Stimulated activated naive CD4-positive, alpha-beta T cell treated with Interleukin-2 at 50 U/mL for 16 hours (primary cell): ENCODE measurements at regions not wholly inside any gene's neighbourhood (a gene's known extent, or its start where the extent isn't known, plus 50 kb on each side); places are given as distances from the start of the nearest gene placed in this dataset.
"Not testable (repeated sequence)": the region's sequence is repeated elsewhere in the genome, so short reads cannot be mapped to it uniquely, and the experiment has no call there.

ENCODE experiments used
- DNase-seq: peaks from one replicate; lab custom pipeline; 2025; lab: John Stamatoyannopoulos, UW

DNA sequence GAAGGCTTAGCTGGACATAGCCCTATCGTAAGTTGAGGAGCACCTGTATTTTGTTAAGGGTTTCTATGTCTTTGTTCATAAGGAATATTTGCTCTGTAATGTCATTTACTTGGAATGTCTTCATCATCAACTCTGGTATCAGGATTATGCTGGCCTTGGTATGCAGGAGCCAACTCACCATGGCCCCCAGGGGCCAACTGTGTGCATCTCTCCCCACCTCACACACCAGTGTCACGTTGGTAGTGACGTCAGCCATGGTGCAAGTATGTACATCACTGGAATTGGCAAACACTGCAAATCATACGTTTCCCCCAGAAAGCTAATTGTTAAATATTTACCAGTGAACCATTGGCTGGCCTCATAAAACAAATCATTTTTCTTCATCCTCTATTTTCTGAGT lies 70.8 kb downstream of the YTHDF1 start:
- DNase-seq: no peak

DNA sequence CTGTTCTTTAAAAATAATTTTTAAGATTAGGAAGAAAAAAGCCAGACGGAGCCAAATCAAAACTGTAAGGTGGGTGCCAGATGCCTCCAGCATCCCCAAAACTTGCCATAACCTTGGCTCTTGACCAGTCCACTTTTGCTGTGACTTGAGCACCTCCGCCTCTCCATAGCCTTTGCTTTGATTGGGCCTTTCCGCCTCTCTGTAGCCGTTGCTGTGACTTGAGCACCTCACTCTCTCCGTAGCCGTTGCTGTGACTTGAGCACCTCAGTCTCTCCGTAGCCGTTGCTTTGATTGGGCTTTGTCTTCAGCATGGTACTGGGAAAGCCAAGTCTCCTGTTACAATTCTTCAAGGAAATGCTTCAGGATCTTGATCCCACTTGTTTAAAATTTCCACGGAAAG lies 73.0 kb downstream of the YTHDF1 start:
- no peak for DNase-seq

DNA sequence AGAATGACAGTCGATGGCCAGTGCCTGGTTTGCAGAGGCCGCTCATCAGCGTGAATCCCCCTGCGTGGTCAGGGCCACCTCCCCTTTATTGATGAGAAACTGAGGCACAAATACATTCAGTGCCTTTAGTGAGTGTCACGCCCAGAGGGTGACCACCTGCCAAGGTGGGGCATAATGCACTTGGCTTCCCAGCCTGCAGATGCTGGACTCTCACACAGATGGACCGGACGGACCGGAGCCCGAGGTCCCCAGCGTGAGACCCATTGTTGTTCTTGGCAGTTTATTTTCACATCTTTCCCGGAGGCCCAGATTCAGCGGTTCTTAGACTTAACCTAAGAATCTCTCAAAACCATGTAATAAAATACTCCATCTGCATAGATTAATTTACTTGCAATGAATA lies 74.4 kb downstream of the YTHDF1 start:
- DNase-seq: no peak

DNA sequence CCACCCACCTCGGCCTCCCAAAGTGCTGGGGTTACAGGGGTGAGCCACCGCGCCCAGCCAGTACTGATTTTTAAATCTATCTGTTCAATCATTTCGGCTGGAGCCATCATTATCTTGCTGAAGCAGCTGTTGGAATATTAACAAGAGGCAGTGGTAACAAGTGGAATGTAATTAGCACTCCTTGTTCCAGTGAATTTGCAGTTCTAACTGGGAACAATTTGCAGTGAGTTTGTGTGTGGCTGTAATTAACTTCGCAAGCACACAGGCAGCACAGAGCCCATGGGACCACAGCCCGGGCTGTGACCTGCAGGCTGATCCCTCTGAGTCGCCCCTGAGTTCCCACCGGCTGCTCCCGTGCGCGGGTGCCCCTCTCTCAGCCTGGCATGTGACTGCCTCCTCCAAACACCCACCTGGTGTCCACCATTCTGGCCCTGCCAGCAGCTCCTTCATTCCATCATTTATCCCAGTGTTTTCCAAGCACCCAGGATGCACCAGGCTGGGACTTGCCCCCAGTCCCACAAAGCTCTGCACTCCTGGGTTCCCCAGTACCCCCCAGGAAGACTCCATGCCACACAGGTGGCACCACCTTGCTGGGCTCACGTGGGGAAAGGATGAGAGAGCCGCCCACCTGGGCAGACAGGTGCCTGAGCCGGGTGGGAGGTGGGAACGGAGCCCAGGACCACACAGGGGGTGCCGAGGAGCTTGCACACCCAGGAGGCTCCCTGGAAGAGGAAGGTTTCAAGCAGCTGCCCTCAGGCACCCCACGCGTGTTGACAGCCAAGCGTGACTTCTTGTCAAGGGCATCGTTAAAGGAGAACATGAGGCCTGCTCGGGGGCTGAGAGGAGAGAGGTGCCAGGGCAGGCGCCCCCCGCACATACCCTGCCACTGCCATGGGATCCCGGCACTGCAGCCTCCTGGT lies 75.2 kb downstream of the YTHDF1 start:
- no peak for DNase-seq

DNA sequence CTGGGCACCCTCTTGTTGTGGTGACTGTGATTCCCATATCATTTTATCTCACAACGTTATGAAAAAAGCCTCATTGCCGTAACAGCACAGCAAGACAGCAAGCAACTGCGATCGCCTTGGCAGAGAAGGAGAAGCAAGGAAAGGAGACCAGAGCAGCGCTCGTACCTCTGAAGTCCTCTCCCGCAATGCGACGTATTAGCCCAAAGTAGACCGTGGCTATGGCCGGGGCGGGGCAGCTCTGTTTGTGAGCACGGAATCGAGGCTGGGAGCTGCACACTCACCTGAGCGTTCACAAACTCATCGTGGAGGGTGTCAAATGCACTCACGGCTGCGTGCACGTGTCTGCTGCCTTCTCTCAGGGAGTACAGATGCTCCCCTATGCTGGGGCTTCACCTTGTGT lies 76.1 kb downstream of the YTHDF1 start:
- no peak for DNase-seq

DNA sequence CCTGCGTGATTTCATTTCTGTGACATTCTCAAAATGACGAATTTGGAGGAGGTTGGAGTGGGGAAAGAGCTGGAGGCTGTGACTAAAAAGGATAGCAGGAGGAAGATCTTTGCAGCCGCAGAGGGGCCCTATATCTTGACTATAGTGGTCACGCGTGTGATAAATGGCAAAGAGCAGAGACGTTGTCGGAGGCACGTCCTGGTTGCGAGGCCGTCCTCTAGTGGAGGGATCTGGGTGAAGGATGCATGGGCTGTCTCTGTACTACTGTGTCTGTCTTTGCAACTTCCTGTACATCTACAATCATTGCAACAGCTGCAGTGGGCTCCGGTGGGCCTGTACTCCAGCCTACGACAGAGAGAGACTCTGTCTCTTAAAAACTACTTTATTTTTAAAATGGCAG lies 76.6 kb downstream of the YTHDF1 start:
- no peak for DNase-seq

DNA sequence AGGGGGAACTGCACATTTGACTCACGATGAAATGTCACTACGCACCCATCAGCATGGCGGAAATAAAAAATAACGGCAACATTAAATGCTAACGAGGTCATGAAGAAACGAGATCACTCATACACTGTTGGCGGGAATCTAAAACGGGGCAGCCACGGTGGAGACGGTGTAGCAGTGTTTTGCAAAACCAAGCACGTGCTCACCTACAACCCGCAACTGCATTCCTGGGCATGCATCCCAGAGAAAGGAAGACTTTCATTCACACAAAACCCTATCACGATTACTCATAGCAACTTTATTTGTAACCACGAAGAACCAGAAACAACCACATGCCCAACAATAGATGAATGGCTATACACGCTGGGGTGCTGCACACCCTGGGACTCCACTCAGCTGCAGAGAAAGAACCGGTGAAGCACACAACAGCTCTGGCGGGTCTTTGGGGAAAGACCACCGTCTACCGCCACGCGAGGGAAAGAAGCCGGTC lies 77.0 kb downstream of the YTHDF1 start:
- no peak for DNase-seq

DNA sequence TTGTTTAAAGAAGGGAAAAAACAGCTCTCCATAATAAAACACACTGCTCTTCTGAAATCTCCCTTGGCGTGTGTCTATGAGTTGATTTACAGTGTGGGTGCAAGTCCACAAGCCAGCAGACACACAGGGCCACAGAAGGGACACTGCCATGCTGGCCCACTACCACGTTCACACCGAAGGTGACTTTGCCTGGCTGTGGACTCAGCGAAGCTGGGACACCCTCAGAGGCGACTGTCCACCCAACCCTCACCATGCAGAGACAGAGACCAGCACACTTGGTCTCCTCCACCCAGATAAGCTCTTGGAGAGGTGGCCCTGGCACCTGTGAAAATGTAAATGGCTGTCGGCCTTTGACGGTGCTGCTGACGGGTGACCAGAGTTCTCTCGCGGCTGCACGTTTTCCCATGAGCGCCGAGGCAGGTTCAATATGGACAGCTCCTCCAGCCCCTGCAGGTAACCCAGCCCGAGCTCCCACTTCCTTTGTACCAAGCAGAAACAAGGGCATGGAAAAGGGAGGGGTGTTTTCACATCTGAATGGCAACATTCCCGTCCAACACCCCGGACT lies 78.0 kb downstream of the YTHDF1 start:
- no peak for DNase-seq

DNA sequence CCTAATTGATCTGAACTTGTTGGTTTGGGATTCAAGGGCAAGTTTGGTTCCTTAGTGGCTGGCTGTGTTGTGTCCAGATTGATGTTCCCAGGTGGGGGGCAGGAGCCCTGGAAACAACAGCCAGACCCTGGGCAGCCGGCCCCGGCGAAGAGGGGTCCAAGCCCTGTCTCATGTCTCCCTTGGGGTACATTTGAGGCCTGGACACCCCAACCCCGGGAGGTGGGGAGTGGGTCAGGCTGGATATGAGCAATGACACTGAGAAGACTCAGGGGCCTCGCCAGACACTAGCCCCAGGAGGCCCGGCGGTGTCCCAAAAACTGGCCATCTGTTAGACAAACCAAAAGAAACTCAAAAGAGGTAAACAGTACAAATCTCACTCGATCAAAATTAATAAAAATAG lies 79.6 kb downstream of the YTHDF1 start:
- no peak for DNase-seq

DNA sequence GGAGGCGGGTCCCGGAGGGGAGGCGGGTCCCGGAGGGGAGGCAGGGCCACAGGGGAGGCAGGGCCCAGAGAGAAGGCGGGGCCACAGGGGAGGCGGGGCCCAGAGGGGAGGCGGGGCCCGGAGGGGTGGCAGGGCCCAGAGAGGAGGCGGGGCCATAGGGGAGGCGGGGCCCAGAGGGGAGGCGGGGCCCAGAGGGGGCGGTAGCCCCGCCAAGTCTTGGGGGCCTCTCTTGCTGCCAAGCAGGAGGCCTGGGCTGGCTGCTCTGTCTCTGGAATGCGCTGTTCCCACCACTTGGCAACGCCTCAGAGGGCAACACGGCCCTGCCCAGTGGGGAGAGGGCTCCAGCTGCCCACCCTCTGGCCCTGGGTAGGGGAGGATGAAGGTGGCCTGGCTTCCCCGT lies 80.5 kb downstream of the YTHDF1 start:
- no peak for DNase-seq

DNA sequence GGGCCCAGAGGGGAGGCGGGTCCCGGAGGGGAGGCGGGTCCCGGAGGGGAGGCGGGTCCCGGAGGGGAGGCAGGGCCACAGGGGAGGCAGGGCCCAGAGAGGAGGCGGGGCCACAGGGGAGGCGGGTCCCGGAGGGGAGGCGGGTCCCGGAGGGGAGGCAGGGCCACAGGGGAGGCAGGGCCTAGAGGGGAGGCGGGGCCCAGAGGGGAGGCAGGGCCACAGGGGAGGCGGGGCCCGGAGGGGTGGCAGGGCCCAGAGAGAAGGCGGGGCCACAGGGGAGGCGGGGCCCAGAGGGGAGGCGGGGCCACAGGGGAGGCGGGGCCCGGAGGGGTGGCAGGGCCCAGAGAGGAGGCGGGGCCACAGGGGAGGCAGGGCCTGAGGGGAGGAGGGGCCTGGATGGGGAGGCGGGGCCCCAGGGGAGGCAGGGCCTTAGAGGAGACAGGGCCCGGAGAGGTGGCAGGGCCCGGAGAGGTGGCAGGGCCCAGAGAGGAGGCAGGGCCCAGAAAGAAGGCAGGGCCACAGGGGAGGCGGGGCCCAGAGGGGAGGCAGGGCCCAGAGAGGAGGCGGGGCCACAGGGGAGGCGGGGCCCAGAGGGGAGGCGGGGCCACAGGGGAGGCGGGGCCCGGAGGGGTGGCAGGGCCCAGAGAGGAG lies 81.1 kb downstream of the YTHDF1 start:
- not testable (repeated sequence) for DNase-seq

DNA sequence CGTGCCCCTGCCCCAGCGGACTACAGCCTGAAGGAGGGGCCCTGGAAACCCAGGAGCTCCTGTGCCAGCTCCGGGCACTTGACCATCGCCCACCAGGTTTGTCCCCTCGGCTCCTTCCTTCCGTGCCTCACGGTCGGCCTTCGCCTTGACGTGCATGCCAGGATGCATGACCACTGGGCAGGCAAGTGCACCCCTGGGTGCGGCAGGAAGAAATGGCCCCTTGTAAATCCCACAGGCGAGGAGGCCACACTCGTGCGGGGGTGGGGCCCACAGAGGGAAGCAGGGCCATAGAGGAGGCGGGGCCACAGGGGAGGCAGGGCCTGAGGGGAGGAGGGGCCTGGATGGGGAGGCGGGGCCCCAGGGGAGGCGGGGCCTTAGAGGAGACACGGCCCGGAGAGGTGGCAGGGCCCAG lies 81.7 kb downstream of the YTHDF1 start:
- no peak for DNase-seq

DNA sequence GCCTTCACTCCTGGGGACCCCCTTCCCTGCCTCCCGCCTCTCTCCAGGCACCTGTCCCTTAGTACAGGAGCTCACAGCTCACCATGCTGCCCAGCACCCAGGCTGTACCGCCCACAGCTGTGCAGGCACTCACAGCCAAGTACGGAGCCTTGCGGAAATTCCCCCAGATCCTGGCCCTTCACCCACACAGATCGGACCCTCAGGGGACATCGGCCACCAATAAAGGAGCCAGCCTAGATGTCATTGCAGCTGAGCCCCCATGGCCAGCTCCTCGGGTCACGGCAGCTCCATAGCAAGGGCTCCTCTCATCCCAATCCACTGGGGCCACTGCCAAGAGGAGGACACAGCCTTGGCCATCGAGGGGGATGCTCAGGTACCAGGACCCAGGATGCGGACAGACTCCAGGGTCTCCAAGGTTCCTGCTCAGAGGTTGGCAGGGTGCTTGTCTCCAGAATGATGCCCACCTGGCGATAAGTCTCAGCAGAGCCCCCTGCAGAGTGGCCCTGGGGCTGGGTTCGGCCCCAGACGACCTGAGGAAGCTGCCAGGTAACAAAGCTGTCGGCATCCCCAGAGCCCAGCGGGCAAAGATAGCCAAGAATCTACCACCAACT lies 82.3 kb downstream of the YTHDF1 start:
- DNase-seq: no peak

DNA sequence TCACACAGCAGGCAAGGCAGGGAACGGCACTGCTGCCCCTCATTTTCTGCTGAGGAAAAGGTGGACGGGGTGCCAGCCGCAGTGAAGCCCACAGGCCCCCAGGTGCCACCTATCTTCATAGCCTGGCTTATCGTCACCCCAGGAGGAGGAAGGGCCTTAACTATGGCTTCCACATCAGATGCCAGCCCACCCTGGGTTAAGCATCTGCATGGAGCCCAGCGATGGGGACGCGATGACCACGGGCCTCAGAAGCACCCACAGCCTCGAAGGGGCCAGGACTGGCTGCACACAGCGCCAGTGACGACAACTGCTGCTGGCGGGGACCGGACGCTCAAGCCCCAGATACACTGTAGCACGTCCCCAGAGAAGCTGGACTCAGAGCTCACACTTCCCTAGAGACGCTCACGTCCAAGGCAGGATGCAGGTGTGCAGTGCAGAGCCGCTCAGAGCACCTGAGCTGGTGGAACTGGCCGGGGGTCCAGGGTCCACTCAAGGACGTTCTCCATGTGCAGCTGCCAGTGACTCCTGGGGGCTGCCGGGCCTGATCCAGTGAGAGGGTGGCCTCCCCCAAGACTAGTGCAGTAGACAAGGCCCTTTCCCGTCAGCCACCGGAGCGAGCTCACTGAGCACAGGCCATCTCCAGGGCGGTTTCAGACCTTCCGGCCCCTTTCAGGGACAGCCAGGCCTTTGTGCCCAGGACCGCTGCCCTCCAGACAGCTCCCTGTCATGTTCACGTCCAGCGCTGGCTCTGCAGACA lies 83.0 kb downstream of the YTHDF1 start:
- DNase-seq: no peak

DNA sequence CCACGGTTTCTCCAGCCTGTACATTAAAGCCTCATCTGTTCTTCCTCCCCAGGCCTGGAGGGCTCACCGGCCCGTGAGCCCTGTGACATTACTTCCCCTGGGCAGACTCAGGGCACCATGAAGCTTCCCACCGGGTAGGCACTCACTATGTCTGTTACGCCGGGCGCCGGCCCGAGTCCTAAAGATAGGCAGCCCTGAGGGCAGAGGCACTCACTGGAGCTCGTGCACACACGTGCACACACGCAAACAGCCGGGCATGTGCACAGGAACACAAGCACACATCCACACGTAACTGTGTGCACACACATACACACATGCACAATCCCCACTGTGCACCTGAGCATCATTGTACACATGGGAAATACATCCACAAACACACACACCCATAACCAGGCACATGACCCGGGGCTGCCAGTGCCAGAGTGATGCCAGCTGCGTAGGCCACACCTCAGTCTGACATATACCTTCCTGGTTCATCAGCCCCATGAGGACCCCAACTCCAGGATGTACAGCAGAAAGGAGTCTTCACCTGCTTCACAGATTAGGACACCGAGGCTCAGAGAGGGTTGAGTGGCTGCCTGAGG lies 83.7 kb downstream of the YTHDF1 start:
- no peak for DNase-seq

DNA sequence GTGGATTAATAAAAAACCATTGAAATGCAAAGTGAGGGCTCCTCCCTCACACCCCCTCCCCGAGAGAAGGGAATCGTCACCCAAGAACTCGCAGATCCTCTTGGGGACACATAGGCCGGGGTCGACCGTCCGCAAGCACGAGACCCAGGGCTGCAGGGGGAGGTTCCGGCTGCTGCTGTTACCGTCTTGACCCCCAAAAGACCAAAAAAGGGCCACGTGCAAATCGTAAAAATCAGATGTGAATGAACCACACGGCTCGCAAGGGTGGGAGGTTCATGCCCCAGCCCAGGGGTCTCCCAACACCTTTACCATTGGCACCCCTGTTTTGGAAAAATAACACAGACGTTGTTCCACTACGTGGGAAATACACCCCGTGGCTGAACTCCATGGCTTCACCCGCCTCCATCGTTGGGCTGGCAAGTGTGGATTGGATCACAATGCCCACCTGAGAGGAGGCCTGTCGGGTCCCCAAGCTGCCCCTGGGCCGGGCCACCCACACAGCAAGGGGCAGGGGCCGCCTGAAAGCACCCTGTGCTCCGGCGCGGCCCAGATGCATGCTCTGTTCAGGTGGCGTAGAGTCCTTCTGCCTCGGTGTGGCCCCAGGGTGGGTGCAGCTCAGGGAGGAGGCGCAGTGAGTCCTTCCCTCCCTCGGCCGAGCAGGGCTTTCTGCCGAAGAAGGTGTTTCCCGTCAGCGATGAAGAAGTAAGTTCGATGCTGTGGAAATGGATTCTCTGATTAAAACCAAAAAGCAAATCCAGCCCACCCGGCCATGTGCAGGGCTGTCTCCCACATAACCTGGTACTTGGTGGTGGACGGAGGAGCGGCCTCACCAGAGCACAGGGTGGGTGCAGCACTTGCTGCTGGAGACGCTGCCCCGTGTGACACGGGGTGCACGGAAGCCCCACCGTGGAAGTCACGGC lies 85.0 kb downstream of the YTHDF1 start:
- no peak for DNase-seq

DNA sequence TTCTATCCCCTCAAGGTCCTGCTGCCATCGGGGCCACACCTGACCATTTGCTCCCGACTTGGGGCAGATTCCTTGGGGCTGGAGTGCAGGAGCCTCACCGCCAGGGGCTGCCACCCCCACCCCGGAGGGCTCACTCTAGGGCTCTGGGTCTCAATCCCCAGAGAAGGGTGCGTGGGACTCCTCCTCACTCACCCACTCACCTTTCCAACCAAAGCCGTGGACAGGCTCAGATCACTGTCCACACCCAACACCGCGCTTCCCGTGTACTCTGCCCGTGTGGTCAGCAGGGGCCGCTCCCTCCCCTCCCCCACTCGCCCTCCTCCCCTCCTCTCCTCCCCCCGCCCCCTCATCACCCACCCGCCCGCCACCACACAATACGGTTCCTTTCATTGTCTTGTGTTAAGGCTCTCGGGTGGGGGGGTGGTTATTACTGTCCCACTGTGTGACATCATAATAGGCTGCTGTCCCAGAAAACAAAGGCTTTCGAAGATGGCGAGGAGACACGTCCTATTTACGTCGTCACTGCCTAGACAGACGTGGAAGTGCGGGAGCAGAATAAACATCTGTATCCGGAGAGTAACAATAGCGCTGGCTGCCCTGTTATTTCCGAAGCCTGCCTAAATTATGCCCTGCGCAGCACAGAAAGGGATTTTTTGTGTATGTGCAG lies 85.8 kb downstream of the YTHDF1 start:
- no peak for DNase-seq

DNA sequence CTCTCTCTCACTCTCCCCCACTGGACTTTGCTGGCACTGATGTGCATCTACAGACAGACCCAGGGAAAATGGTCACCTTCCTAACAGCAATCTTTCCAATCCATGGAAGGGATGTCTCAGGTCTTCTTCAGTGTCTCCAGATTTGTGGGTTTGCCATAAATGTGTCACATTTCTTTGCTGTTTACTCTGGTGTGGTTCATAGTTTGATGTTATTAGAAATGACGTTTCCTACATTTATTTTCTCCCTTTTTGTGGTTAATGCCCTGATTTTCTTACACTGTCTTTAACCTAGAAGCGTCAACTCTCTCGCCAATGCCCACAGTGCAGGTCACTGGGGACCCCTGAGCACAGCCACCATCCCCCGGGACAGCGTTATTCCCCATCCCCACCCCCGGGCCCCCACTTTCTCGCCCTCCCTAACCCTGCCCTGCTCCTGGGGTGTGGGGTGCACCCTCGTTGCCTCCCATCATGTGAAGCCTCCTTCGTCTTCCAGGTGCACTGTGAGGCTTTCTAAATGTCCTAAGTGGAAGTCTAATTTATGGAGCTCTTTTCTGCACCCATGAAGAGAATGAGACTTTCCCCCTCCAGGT lies 86.5 kb downstream of the YTHDF1 start:
- DNase-seq: no peak

DNA sequence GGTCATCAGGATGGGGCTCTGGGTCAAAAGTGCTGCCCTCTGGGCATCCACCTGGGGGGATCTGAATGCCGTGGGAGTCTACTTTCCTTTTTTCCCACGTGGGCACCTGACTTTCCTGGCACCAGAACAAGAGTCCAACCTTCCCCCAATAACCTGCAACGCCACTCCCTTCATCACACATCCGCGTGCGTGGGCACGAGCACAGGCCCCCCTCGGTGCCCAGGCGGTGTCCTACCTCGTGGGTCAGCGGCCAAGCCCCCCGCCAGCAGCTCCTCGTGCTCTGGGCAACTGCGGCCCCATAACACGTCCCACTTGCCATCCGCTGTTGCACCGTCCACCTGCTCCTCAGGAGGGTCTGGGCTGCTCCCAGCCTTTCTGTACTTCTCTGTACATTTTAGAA lies 87.0 kb downstream of the YTHDF1 start:
- DNase-seq: no peak
